ENCODE measurements at regions not wholly inside any gene's neighbourhood (a gene's known extent, or its start where the extent isn't known, plus 50 kb on each side); places are given as distances from the start of the nearest gene placed in this dataset.
"Not testable (repeated sequence)": the region's sequence is repeated elsewhere in the genome, so short reads cannot be mapped to it uniquely, and the experiment has no call there.

- not testable (repeated sequence) for TF ChIP-seq POLR2A (IDR thresholded peaks at IDR 0.05); CTCF (IDR thresholded peaks at IDR 0.05); POLR2AphosphoS5 (IDR thresholded peaks at IDR 0.05; ENCODE audit: insufficient read depth in 1 of 2, low read depth in 1 of 2)
Observed at GRCh38 chr21:9614011-9614410, 907.4 kb upstream of the TPTE start.
